SK-N-SH (cell line): ENCODE measurements at regions not wholly inside any gene's neighbourhood (a gene's known extent, or its start where the extent isn't known, plus 50 kb on each side); places are given as distances from the start of the nearest gene placed in this dataset.
"Not testable (repeated sequence)": the region's sequence is repeated elsewhere in the genome, so short reads cannot be mapped to it uniquely, and the experiment has no call there.

Source experiments
- CTCF ChIA-PET: fragments of 300-600, 350-600 bp; formaldehyde crosslinking; extraction: SDS; loops from one replicate; lab custom pipeline; 2021; lab: Yijun Ruan, JAX
- POLR2A ChIA-PET: fragments of 350-600 bp; sonication (Branson Sonifier 250); formaldehyde crosslinking; extraction: SDS; loops from one replicate; lab custom pipeline; 2020; ENCODE audit warnings: antibody characterized with exemption, inconsistent platforms; lab: Yijun Ruan, JAX
- DNase-seq: peaks from one replicate; pipeline ENCODE4 v3.0.0; 2012
- H2AFZ ChIP-seq: fragments of 200-600 bp; sonication (generic); 2 replicates; pipeline ENCODE4 v1.8.1; 2016; ENCODE audit warnings: antibody characterized with exemption, mild to moderate bottlenecking, low read depth
- H3F3A ChIP-seq: fragments of 200-600 bp; sonication (generic); replicated peaks from 2 replicates; pipeline ENCODE3; 2016; ENCODE audit warnings: antibody characterized with exemption, mild to moderate bottlenecking; ENCODE audit not compliant: insufficient read depth
- H3K27ac ChIP-seq, 2 experiments: fragments of 200-500 bp in 1 of 2; fragments of 200-600 bp in 1 of 2; sonication (Bioruptor generic) in 1 of 2; sonication (generic), shearing (Covaris generic) in 1 of 2; 2 replicates each; pipeline versions ENCODE4 v1.5.1 to v1.6.1; 2014 to 2016; ENCODE audit warnings: low read depth in 2 of 2, inconsistent platforms in 1 of 2, low read length in 1 of 2, mild to moderate bottlenecking in 1 of 2, mixed read lengths in 1 of 2
- H3K27me3 ChIP-seq: fragments of 200-600 bp; sonication (generic), shearing (Covaris generic); 2 replicates; pipeline ENCODE4 v1.6.1; 2016; ENCODE audit warnings: mixed run types; ENCODE audit not compliant: insufficient read depth
- H3K36me3 ChIP-seq, 2 experiments: fragments of 200-500 bp in 1 of 2; fragments of 200-600 bp in 1 of 2; sonication (Bioruptor generic) in 1 of 2; sonication (generic) in 1 of 2; replicated peaks in 1 of 2; 2 replicates each; pipeline versions ENCODE3 to v1.5.1; 2014 to 2016; ENCODE audit warnings: low read length in 1 of 2, mild to moderate bottlenecking in 1 of 2; ENCODE audit not compliant: insufficient read depth in 2 of 2, control insufficient read depth in 1 of 2
- H3K4me1 ChIP-seq, 2 experiments: fragments of 200-500 bp in 1 of 2; fragments of 200-600 bp in 1 of 2; sonication (Bioruptor generic) in 1 of 2; sonication (generic), shearing (Covaris generic) in 1 of 2; 2 replicates each; pipeline versions ENCODE4 v1.5.1 to v1.6.1; 2014 to 2016; ENCODE audit warnings: low read depth in 1 of 2, low read length in 1 of 2, mixed run types in 1 of 2; ENCODE audit not compliant: insufficient read depth in 2 of 2, control insufficient read depth in 1 of 2
- H3K4me2 ChIP-seq: fragments of 200-600 bp; sonication (generic), shearing (Covaris generic); 2 replicates; pipeline ENCODE4 v1.6.1; 2017; ENCODE audit warnings: mixed run types
- H3K4me3 ChIP-seq, 2 experiments: fragments of 200-500 bp in 1 of 2; fragments of 200-600 bp in 1 of 2; sonication (Bioruptor generic) in 1 of 2; sonication (generic), shearing (Covaris generic) in 1 of 2; 2 replicates each; pipeline versions ENCODE4 v1.5.1 to v1.8.1; 2014 to 2016; ENCODE audit warnings: low read depth in 2 of 2, inconsistent platforms in 1 of 2, low read length in 1 of 2, mild to moderate bottlenecking in 1 of 2, mixed read lengths in 1 of 2, moderate library complexity in 1 of 2
- H3K79me2 ChIP-seq: fragments of 200-600 bp; sonication (generic); 2 replicates; pipeline ENCODE4 v1.8.1; 2017; ENCODE audit warnings: mild to moderate bottlenecking; ENCODE audit not compliant: insufficient read depth
- H3K9ac ChIP-seq: fragments of 200-600 bp; sonication (generic); 2 replicates; pipeline ENCODE4 v1.6.1; 2017; ENCODE audit warnings: mixed run types
- H3K9me2 ChIP-seq: fragments of 200-600 bp; sonication (generic); 2 replicates; pipeline ENCODE4 v1.6.1; 2017; ENCODE audit warnings: mixed run types
- H3K9me3 ChIP-seq: fragments of 200-600 bp; sonication (generic); 2 replicates; pipeline ENCODE4 v1.6.1; 2017; ENCODE audit warnings: mixed run types, mild to moderate bottlenecking, moderate library complexity
- H4K20me1 ChIP-seq: fragments of 200-600 bp; sonication (generic); 2 replicates; pipeline ENCODE4 v1.6.1; 2017; ENCODE audit warnings: mild to moderate bottlenecking, mixed run types; ENCODE audit not compliant: insufficient read depth
- CTCF ChIP-seq: fragments of 200-600 bp; sonication (generic); IDR thresholded peaks from 2 replicates; pipeline ENCODE4 v1.6.1; 2017; ENCODE audit warnings: antibody characterized with exemption, mild to moderate bottlenecking, moderate library complexity
- FOXJ3 ChIP-seq: sonication (generic); formaldehyde crosslinking; IDR thresholded peaks from 2 replicates; pipeline ENCODE4 v1.5.1; 2020; ENCODE audit warnings: mild to moderate bottlenecking, missing genetic modification reagents
- FOXM1 ChIP-seq: IDR thresholded peaks from 2 replicates; pipeline ENCODE4 v1.4.0; 2012; ENCODE audit warnings: low read depth, mild to moderate bottlenecking
- NFIC ChIP-seq: IDR thresholded peaks from 2 replicates; pipeline ENCODE4 v1.4.0; 2012; ENCODE audit warnings: borderline replicate concordance
- USF1 ChIP-seq: IDR thresholded peaks from 2 replicates; pipeline ENCODE4 v1.4.0; 2012; ENCODE audit warnings: low read depth, borderline replicate concordance
- WGBS: methylation state at CpG from one replicate; pipeline ENCODE4 v1.1.6; 2017; ENCODE audit warnings: low lambda C conversion rate; 5-methylcytosine and 5-hydroxymethylcytosine counted together

GRCh38 chr2:234249034-234249735 lies 198.7 kb downstream of the SPP2 start:
- H3K36me3 ChIP-seq: no peaks in the 10 kb centered on the region
- TF ChIP-seq CTCF (peak; percentile 38), FOXJ3 (CRISPR knock-in tag) (no peak), USF1 (no peak), FOXM1 (no peak)
- no peaks in the 10 kb centered on the region for H4K20me1 ChIP-seq
- ChIA-PET POLR2A (no interaction called here), CTCF (interaction anchor here (0.5 to 1.3 kb wide), 2 partner anchors 9 to 537 kb away, joined by 3 to 5 read pairs; no protein-coding TSS in a partner anchor)
- H3K27ac ChIP-seq: peak overlapping the region; percentile 64 to 98
- no peaks in the 10 kb centered on the region for H3K9me3 ChIP-seq
- no peak overlapping the region for H2AFZ ChIP-seq
- no peak for DNase-seq
- no peaks in the 10 kb centered on the region for H3K27me3 ChIP-seq
- no peaks in the 10 kb centered on the region for H3K79me2 ChIP-seq
- peak overlapping the region; percentile 61; the same call in 1 of the 2 replicates for H3K4me2 ChIP-seq
- no peak overlapping the region for H3K4me3 ChIP-seq
- peaks cover 0 to 44% of the 10 kb centered on the region in 2 experiments for H3K4me1 ChIP-seq
- peaks cover 68% of the 10 kb centered on the region for H3F3A ChIP-seq
- H3K9ac ChIP-seq: peak overlapping the region; percentile 74
- WGBS: 83% methylated on average over 5 of the region's 5 CpGs
- H3K9me2 ChIP-seq: no peaks in the 10 kb centered on the region

- not testable (repeated sequence) for H3K4me2 ChIP-seq, H3K9me2 ChIP-seq, H3K36me3 ChIP-seq, H3K4me3 ChIP-seq, H3K79me2 ChIP-seq
- H3K4me1 ChIP-seq: peaks cover 0 to 51% of the 10 kb centered on the region in 2 experiments
- TF ChIP-seq NFIC: 0 out of 2 replicates have a peak, but pooled peaks have one; percentile 18
- TF ChIP-seq, all 33 proteins: peak for 1; not testable (repeated sequence) for 32
- H2AFZ ChIP-seq, H4K20me1 ChIP-seq, H3K9me3 ChIP-seq, DNase-seq, H3K27me3 ChIP-seq, POLR2A ChIA-PET, H3K9ac ChIP-seq: not testable (repeated sequence)
- H3F3A ChIP-seq: peaks cover 73% of the 10 kb centered on the region
- WGBS: 86% methylated on average over 10 of the region's 10 CpGs
- peak overlapping the region in 1 of 2 experiments; percentile 98; a peak in 2 of 4 replicates for H3K27ac ChIP-seq
- CTCF ChIA-PET: interaction anchor here (1.3 kb wide), 1 partner anchor 10 kb away, joined by 5 read pairs; no protein-coding TSS in a partner anchor
These were observed 197.8 kb downstream of the SPP2 start for GRCh38 chr2:234248213-234248710.
